Endothelial cell of umbilical vein (primary cell): ENCODE measurements at regions not wholly inside any gene's neighbourhood (a gene's known extent, or its start where the extent isn't known, plus 50 kb on each side); places are given as distances from the start of the nearest gene placed in this dataset.

Experiments
- JUN ChIP-seq: IDR thresholded peaks from 2 replicates; pipeline ENCODE4 v1.6.1; 2011; ENCODE audit warnings: borderline replicate concordance, low read depth; ENCODE audit not compliant: insufficient read length, insufficient read depth
- TF ChIP-seq, protein P1 (sequence below), 2 donors: IDR thresholded peaks; 1 replicate in 1 of 2; 2 replicates in 1 of 2; pipeline ENCODE4 v1.5.1; 2011; ENCODE audit warnings: low read length in 2 of 2, mild to moderate bottlenecking in 2 of 2, moderate library complexity in 2 of 2, control low read depth in 1 of 2, inconsistent platforms in 1 of 2, low read depth in 1 of 2; ENCODE audit not compliant: insufficient read depth in 1 of 2; ENCODE audit errors: extremely low read depth in 1 of 2
- TF ChIP-seq, protein P2 (sequence below): IDR thresholded peaks from 2 replicates; pipeline ENCODE4 v1.6.1; 2011; ENCODE audit not compliant: insufficient read depth, insufficient read length

DNA sequence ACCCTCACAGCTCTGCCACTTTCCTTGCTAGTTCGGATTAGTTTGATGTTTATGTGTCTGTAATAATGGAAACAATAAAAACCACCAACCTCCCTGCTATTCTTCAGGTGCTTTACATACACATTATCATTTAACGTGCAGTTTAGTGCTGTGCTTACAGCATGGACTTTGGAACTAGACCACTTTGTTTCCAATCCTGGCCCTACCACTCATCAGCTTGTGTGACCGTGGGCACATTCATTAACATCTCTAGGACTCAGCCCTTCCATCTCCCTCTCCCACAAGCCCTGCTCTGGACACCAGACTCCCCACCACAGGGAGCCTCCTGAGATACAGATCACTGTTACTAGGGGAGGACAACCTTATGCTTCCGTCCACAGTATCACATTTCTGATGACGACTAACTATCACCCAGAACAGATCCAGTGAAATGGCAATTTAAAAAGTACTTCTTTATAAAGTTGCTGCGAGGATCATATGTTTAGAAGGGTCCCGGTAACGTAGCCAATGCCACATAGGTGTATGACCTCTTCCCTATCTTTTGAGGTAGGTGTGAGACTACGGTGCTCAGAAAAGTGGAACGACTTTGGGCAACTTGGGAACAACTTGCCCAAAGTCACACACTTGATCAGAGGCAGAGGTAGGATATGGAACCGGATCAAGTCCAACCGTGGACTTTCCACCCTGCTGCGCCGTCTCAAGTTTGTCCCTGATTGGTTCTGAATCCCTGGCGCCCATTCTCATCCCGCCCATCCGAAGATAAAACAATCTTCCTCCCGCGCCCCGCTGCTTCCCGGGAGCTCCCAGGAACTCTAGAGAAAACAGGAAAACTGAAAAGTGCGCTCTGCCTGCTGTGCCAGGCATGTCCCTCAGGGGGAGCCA, 132.4 kb upstream of the NIPBL start:
- no peak for TF ChIP-seq JUN
- TF ChIP-seq, protein P1, sequence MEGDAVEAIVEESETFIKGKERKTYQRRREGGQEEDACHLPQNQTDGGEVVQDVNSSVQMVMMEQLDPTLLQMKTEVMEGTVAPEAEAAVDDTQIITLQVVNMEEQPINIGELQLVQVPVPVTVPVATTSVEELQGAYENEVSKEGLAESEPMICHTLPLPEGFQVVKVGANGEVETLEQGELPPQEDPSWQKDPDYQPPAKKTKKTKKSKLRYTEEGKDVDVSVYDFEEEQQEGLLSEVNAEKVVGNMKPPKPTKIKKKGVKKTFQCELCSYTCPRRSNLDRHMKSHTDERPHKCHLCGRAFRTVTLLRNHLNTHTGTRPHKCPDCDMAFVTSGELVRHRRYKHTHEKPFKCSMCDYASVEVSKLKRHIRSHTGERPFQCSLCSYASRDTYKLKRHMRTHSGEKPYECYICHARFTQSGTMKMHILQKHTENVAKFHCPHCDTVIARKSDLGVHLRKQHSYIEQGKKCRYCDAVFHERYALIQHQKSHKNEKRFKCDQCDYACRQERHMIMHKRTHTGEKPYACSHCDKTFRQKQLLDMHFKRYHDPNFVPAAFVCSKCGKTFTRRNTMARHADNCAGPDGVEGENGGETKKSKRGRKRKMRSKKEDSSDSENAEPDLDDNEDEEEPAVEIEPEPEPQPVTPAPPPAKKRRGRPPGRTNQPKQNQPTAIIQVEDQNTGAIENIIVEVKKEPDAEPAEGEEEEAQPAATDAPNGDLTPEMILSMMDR (IDR thresholded peaks at IDR 0.05; ENCODE audit: extremely low read depth in 1 of 2, insufficient read depth in 1 of 2, low read depth in 1 of 2, low read length in 2 of 2): peak; percentile 59 to 73
- TF ChIP-seq, protein P2, sequence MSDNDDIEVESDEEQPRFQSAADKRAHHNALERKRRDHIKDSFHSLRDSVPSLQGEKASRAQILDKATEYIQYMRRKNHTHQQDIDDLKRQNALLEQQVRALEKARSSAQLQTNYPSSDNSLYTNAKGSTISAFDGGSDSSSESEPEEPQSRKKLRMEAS: no peak
